Gastrocnemius medialis (tissue), 4 donors: ENCODE measurements at regions not wholly inside any gene's neighbourhood (a gene's known extent, or its start where the extent isn't known, plus 50 kb on each side); places are given as distances from the start of the nearest gene placed in this dataset.

Experiments used
- POLR2A ChIP-seq, 2 donors: fragments of 450-650 bp; IDR thresholded peaks; one replicate each; pipeline ENCODE4 v1.6.1; 2017; ENCODE audit warnings: antibody characterized with exemption in 2 of 2, mild to moderate bottlenecking in 2 of 2, moderate library complexity in 2 of 2
- TF ChIP-seq, protein P1 (sequence below), 5 experiments: fragments of 450-650 bp in 3 of 5; fragments of 200-600 bp in 2 of 5; sonication (generic) in 2 of 5; IDR thresholded peaks in 4 of 5; conservative IDR thresholded peaks in 1 of 5; 1 replicate in 4 of 5; 2 replicates in 1 of 5; pipeline ENCODE4 v1.5.1; 2016 to 2019; ENCODE audit warnings: antibody characterized with exemption in 5 of 5, mild to moderate bottlenecking in 3 of 5, moderate library complexity in 3 of 5

GRCh38 chr6:40170856-40171255, 236.6 kb upstream of the MOCS1 start:
- TF ChIP-seq, protein P1, sequence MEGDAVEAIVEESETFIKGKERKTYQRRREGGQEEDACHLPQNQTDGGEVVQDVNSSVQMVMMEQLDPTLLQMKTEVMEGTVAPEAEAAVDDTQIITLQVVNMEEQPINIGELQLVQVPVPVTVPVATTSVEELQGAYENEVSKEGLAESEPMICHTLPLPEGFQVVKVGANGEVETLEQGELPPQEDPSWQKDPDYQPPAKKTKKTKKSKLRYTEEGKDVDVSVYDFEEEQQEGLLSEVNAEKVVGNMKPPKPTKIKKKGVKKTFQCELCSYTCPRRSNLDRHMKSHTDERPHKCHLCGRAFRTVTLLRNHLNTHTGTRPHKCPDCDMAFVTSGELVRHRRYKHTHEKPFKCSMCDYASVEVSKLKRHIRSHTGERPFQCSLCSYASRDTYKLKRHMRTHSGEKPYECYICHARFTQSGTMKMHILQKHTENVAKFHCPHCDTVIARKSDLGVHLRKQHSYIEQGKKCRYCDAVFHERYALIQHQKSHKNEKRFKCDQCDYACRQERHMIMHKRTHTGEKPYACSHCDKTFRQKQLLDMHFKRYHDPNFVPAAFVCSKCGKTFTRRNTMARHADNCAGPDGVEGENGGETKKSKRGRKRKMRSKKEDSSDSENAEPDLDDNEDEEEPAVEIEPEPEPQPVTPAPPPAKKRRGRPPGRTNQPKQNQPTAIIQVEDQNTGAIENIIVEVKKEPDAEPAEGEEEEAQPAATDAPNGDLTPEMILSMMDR (IDR thresholded peaks at IDR 0.05 in 4 of 5, conservative IDR thresholded peaks at IDR 0.05 in 1 of 5), result no peak
- TF ChIP-seq POLR2A (IDR thresholded peaks at IDR 0.05), result no peak
